A549 (cell line): ENCODE measurements at regions not wholly inside any gene's neighbourhood (a gene's known extent, or its start where the extent isn't known, plus 50 kb on each side); places are given as distances from the start of the nearest gene placed in this dataset.

ENCODE experiments used
- ATAC-seq, 2 experiments: fragments of 200-7000 bp in 1 of 2; fragments of >200 bp in 1 of 2; cut with Nextera tagmentation in 1 of 2; cut with Tn5 transposase in 1 of 2; 3 replicates each; pipeline versions ENCODE4 v1.8.0 to v1.9.1; 2018 to 2020; ENCODE audit warnings: mild to moderate bottlenecking in 1 of 2, moderate library complexity in 1 of 2
- CTCF ChIA-PET: fragments of 300-600 bp; sonication (Branson Sonifier 250); formaldehyde crosslinking; extraction: SDS; loops from one replicate; lab custom pipeline; 2021; ENCODE audit warnings: antibody characterized with exemption, inconsistent platforms; lab: Yijun Ruan, JAX
- POLR2A ChIA-PET: fragments of 350-600 bp; formaldehyde crosslinking; extraction: SDS; loops from one replicate; lab custom pipeline; 2021; ENCODE audit warnings: antibody characterized with exemption, inconsistent platforms; lab: Yijun Ruan, JAX
- DNase-seq, 2 experiments: peaks; one replicate each; pipeline versions ENCODE4 v3.0.0 to v3.0.0-alpha.2; 2011 to 2016; ENCODE audit warnings: low read depth in 1 of 2, low spot score in 1 of 2
- FAIRE-seq: peaks from 2 replicates; lab custom pipeline; 2011; peaks lifted over from hg19 to GRCh38; lab: Jason Lieb, UNC
- H3K27ac ChIP-seq, 2 experiments: fragments of >200 bp; sonication (Bioruptor Twin); formaldehyde crosslinking; 3 replicates each; pipeline ENCODE4 v1.5.1; 2016 to 2017
- H3K4me1 ChIP-seq: fragments of >200 bp; sonication (Bioruptor Twin); formaldehyde crosslinking; 3 replicates; pipeline ENCODE4 v1.6.1; 2016
- H3K4me2 ChIP-seq: fragments of >200 bp; sonication (Bioruptor Twin); formaldehyde crosslinking; 3 replicates; pipeline ENCODE4 v1.6.1; 2016
- H3K4me3 ChIP-seq: fragments of >200 bp; sonication (Bioruptor Twin); formaldehyde crosslinking; 3 replicates; pipeline ENCODE4 v1.5.1; 2016
- H3K9me3 ChIP-seq: fragments of >200 bp; sonication (Bioruptor Twin); formaldehyde crosslinking; 3 replicates; pipeline ENCODE4 v1.6.1; 2016
- BCL3 ChIP-seq: fragments of >200 bp; sonication (Bioruptor Twin); formaldehyde crosslinking; IDR thresholded peaks from 3 replicates; pipeline ENCODE4 v1.6.1; 2016
- BHLHE40 ChIP-seq: IDR thresholded peaks from 2 replicates; pipeline ENCODE4 v1.6.1; 2012; ENCODE audit warnings: low read depth, low read length, inconsistent platforms
- CBX8 ChIP-seq: fragments of 200-600 bp; sonication (generic); IDR thresholded peaks from 2 replicates; pipeline ENCODE4 v1.6.1; 2016
- CHD2 ChIP-seq: fragments of 150-350 bp; IDR thresholded peaks from 2 replicates; pipeline ENCODE4 v1.6.1; 2014; ENCODE audit warnings: low read length; ENCODE audit not compliant: partially characterized antibody
- CTCF ChIP-seq: fragments of >200 bp; sonication (Bioruptor Twin); formaldehyde crosslinking; IDR thresholded peaks from 3 replicates; pipeline ENCODE4 v1.5.1; 2016
- EHMT2 ChIP-seq: fragments of 200-600 bp; sonication (generic); IDR thresholded peaks from 2 replicates; pipeline ENCODE4 v1.6.1; 2016; ENCODE audit warnings: antibody characterized with exemption, low read depth, mild to moderate bottlenecking, moderate library complexity
- ESRRA ChIP-seq: fragments of 150-350 bp; IDR thresholded peaks from 2 replicates; pipeline ENCODE4 v1.6.1; 2014; ENCODE audit warnings: mild to moderate bottlenecking, low read length, borderline replicate concordance
- FOSL2 ChIP-seq, 2 experiments: fragments of 450-650 bp in 1 of 2; fragments of >200 bp in 1 of 2; sonication (Bioruptor Twin) in 1 of 2; formaldehyde crosslinking; IDR thresholded peaks; 2 replicates each; pipeline versions ENCODE4 v1.5.0 to v1.6.1; 2016 to 2020; ENCODE audit warnings: mild to moderate bottlenecking in 1 of 2, moderate library complexity in 1 of 2
- HDAC2 ChIP-seq: fragments of 200-600 bp; sonication (generic); IDR thresholded peaks from 2 replicates; pipeline ENCODE4 v1.6.1; 2016
- HES2 ChIP-seq: fragments of >200 bp; sonication (Bioruptor Twin); formaldehyde crosslinking; IDR thresholded peaks from 2 replicates; pipeline ENCODE4 v1.6.1; 2016
- HEYL ChIP-seq: fragments of 250-450 bp; sonication (Bioruptor Pico); IDR thresholded peaks from 2 replicates; pipeline ENCODE4 v1.8.0; 2021; ENCODE audit warnings: mild to moderate bottlenecking, moderate library complexity
- HMGXB4 ChIP-seq: fragments of 250-450 bp; sonication (Bioruptor Pico); IDR thresholded peaks from 2 replicates; pipeline ENCODE4 v1.5.0; 2021; ENCODE audit warnings: mild to moderate bottlenecking, moderate library complexity, borderline replicate concordance
- HOXA7 ChIP-seq: fragments of 250-450 bp; sonication (Bioruptor Pico); IDR thresholded peaks from 2 replicates; pipeline ENCODE4 v1.5.0; 2020; ENCODE audit warnings: mild to moderate bottlenecking, moderate library complexity
- HOXB13 ChIP-seq: fragments of 250-450 bp; sonication (Bioruptor Pico); IDR thresholded peaks from 2 replicates; pipeline ENCODE4 v1.5.0; 2020; ENCODE audit warnings: low read depth, mild to moderate bottlenecking, moderate library complexity
- HOXB5 ChIP-seq: fragments of 250-450 bp; sonication (Bioruptor Pico); IDR thresholded peaks from 2 replicates; pipeline ENCODE4 v1.5.0; 2020; ENCODE audit warnings: mild to moderate bottlenecking, moderate library complexity
- KDM1A ChIP-seq: fragments of 200-600 bp; sonication (generic); IDR thresholded peaks from 2 replicates; pipeline ENCODE4 v1.6.1; 2016; ENCODE audit warnings: low read depth, mild to moderate bottlenecking
- NFE2L2 ChIP-seq: fragments of 150-350 bp; conservative IDR thresholded peaks from 2 replicates; pipeline ENCODE4 v1.6.1; 2014; ENCODE audit warnings: low read length
- NPAS2 ChIP-seq: fragments of 250-450 bp; sonication (Bioruptor Pico); IDR thresholded peaks from 2 replicates; pipeline ENCODE4 v1.8.0; 2022; ENCODE audit warnings: mild to moderate bottlenecking, moderate library complexity, borderline replicate concordance
- NR3C1 ChIP-seq: fragments of >200 bp; sonication (Bioruptor Twin); formaldehyde crosslinking; IDR thresholded peaks from 3 replicates; pipeline ENCODE4 v1.6.1; 2017
- PHF8 ChIP-seq: fragments of 200-600 bp; sonication (generic); IDR thresholded peaks from 2 replicates; pipeline ENCODE4 v1.6.1; 2016; ENCODE audit warnings: low read depth, mild to moderate bottlenecking, antibody characterized with exemption, moderate library complexity, borderline replicate concordance
- POLR2A ChIP-seq: IDR thresholded peaks from 2 replicates; pipeline ENCODE4 v1.6.1; 2012; ENCODE audit warnings: mild to moderate bottlenecking, low read length
- RCOR1 ChIP-seq: fragments of 150-350 bp; IDR thresholded peaks from 2 replicates; pipeline ENCODE4 v1.6.1; 2014; ENCODE audit warnings: antibody characterized with exemption, low read length, low read depth
- RFX5 ChIP-seq: fragments of 450-650 bp; IDR thresholded peaks from 2 replicates; pipeline ENCODE4 v1.7.1; 2014; ENCODE audit warnings: antibody characterized with exemption, mild to moderate bottlenecking, moderate library complexity
- RNF2 ChIP-seq: fragments of 200-600 bp; sonication (generic); IDR thresholded peaks from 2 replicates; pipeline ENCODE4 v1.6.1; 2016; ENCODE audit warnings: low read depth, mild to moderate bottlenecking, antibody characterized with exemption, moderate library complexity, borderline replicate concordance
- TP53 ChIP-seq: fragments of 250-450 bp; sonication (Bioruptor Pico); IDR thresholded peaks from 2 replicates; pipeline ENCODE4 v1.5.0; 2021; ENCODE audit warnings: mild to moderate bottlenecking, moderate library complexity
- USF2 ChIP-seq: fragments of 450-650 bp; IDR thresholded peaks from 2 replicates; pipeline ENCODE4 v1.6.1; 2014; ENCODE audit warnings: antibody characterized with exemption
- ZFP36 ChIP-seq: fragments of 450-650 bp; IDR thresholded peaks from 2 replicates; pipeline ENCODE4 v1.6.1; 2014; ENCODE audit warnings: borderline replicate concordance; ENCODE audit not compliant: partially characterized antibody
- ZNF302 ChIP-seq: fragments of 250-450 bp; sonication (Bioruptor Pico); IDR thresholded peaks from 2 replicates; pipeline ENCODE4 v1.9.0; 2021; ENCODE audit warnings: inconsistent platforms, mild to moderate bottlenecking, moderate library complexity
- ZSCAN20 ChIP-seq: fragments of 250-450 bp; sonication (Bioruptor Pico); IDR thresholded peaks from 2 replicates; pipeline ENCODE4 v1.8.0; 2022; ENCODE audit warnings: mild to moderate bottlenecking, moderate library complexity
- WGBS: methylation state at CpG from one replicate; pipeline ENCODE4 v1.1.6; 2017; ENCODE audit errors: missing lambda C conversion rate; 5-methylcytosine and 5-hydroxymethylcytosine counted together

GRCh38 chr12:19657118-19657731, 217.9 kb downstream of the AEBP2 start:
- ChIA-PET CTCF (no interaction called here), POLR2A (no interaction called here)
- DNase-seq (no peak), ATAC-seq (no peak), FAIRE-seq (no peak)
- Histone ChIP-seq H3K27ac (no peak overlapping the region), H3K9me3 (no peaks in the 10 kb centered on the region), H3K4me3 (no peak overlapping the region), H3K4me1 (no peaks in the 10 kb centered on the region), H3K4me2 (no peak overlapping the region)
- TF ChIP-seq ZFP36, result no peak
- no peak for TF ChIP-seq ESRRA
- TF ChIP-seq HEYL (CRISPR knock-in tag), result no peak
- TF ChIP-seq KDM1A, result no peak
- no peak for TF ChIP-seq RNF2
- TF ChIP-seq RCOR1, result no peak
- no peak for TF ChIP-seq CHD2
- no peak for TF ChIP-seq ZNF302 (CRISPR knock-in tag)
- no peak for TF ChIP-seq USF2
- TF ChIP-seq NPAS2 (CRISPR knock-in tag), result no peak
- no peak for TF ChIP-seq RFX5
- no peak for TF ChIP-seq HES2
- TF ChIP-seq CBX8, result no peak
- TF ChIP-seq CTCF, result no peak
- TF ChIP-seq POLR2A, result no peak
- no peak for TF ChIP-seq NFE2L2
- TF ChIP-seq NR3C1, result no peak
- no peak for TF ChIP-seq HDAC2
- TF ChIP-seq PHF8, result no peak
- WGBS, result 70% methylated on average over 3 of the region's 3 CpGs

GRCh38 chr12:19657732-19658130, 218.4 kb downstream of the AEBP2 start:
- H3K4me3 ChIP-seq, result no peak overlapping the region
- 81% methylated on average over 2 of the region's 2 CpGs for WGBS
- POLR2A ChIA-PET, result no interaction called here
- no peak for ATAC-seq
- no peak overlapping the region for H3K27ac ChIP-seq
- no peaks in the 10 kb centered on the region for H3K9me3 ChIP-seq
- TF ChIP-seq HOXB13 (CRISPR knock-in tag), result no peak
- no peak for TF ChIP-seq HOXA7
- TF ChIP-seq TP53 (CRISPR knock-in tag), result no peak
- TF ChIP-seq HDAC2, result no peak
- TF ChIP-seq, all 56 proteins: peak for 0
- CTCF ChIA-PET, result no interaction called here
- no peak for DNase-seq
- no peak for FAIRE-seq
- Histone ChIP-seq H3K4me2 (no peak overlapping the region), H3K4me1 (no peaks in the 10 kb centered on the region)

GRCh38 chr12:19659086-19659485, 219.8 kb downstream of the AEBP2 start:
- WGBS, result 92% methylated on average over 2 of the region's 2 CpGs
- FAIRE-seq (no peak), DNase-seq (no peak), ATAC-seq (no peak)
- Histone ChIP-seq H3K9me3 (no peaks in the 10 kb centered on the region), H3K4me1 (no peaks in the 10 kb centered on the region), H3K4me3 (no peak overlapping the region), H3K4me2 (no peak overlapping the region), H3K27ac (no peak overlapping the region)
- TF ChIP-seq HOXB5, result no peak
- no peak for TF ChIP-seq ZSCAN20
- TF ChIP-seq ESRRA, result no peak
- TF ChIP-seq RCOR1, result no peak
- no peak for TF ChIP-seq EHMT2
- TF ChIP-seq HEYL (CRISPR knock-in tag), result no peak
- no peak for TF ChIP-seq FOSL2 (IDR thresholded peaks at IDR 0.05)
- no peak for TF ChIP-seq FOSL2 (CRISPR knock-in tag; IDR thresholded peaks at IDR 0.05)
- no peak for TF ChIP-seq NPAS2 (CRISPR knock-in tag)
- no peak for TF ChIP-seq POLR2A
- no peak for TF ChIP-seq BCL3
- TF ChIP-seq ZNF302 (CRISPR knock-in tag), result no peak
- TF ChIP-seq HMGXB4 (CRISPR knock-in tag), result no peak
- no peak for TF ChIP-seq BHLHE40
- TF ChIP-seq ZFP36, result no peak
- POLR2A ChIA-PET, result no interaction called here
- CTCF ChIA-PET, result interaction anchor here (0.8 kb wide), 1 partner anchor 9 kb away, joined by 3 read pairs; no protein-coding TSS in a partner anchor
